Stimulated activated CD4-positive, alpha-beta T cell treated with anti-CD3 and anti-CD28 coated beads, Interleukin-1b, Interleukin-23, amount 100 ng/mL, for 4 hours (primary cell): ENCODE measurements at regions not wholly inside any gene's neighbourhood (a gene's known extent, or its start where the extent isn't known, plus 50 kb on each side); places are given as distances from the start of the nearest gene placed in this dataset.

Experiments used
- DNase-seq, 2 donors: peaks; one replicate each; pipeline ENCODE4 v3.0.0-alpha.2; 2020; ENCODE audit warnings: low read depth in 2 of 2

DNA sequence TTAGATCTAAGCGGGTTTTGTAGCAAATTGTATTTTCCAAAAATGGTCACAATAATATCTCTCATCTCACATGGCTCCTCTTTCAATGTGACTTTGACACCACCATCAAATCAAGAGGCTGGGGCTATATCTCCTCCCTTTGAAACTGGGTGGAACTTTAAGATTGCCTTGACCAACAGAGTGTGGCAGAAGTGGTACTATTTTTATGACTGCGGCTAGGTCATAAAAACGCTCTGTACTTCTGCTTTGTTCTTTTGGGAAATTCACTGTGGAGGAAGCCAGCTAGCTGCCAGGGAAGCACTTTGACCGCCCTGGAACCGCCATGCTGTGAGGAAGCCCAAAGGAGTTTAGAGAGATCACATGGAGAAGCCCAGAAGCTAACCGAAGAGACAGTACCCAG is 50.7 kb upstream of the ACOT11 start:
- DNase-seq = no peak

DNA sequence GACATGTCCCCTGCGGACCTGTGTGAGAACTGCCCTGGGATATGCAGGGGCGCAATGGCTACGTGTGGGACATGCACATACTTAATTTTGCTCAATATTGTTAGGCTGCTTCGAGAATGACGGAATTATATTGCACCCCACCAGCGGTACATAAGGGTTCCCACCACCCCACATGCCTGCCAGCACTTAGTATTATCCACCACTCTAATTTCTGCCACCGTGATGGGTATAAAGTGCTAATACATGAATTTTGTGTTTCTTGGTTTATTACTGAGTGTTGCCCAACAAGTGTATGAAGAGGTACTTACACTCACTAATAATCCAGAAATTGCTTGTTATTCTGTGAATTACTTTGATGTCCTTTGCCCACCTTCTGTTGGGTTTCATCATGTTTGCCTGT is 52.1 kb upstream of the ACOT11 start:
- no peak for DNase-seq

DNA sequence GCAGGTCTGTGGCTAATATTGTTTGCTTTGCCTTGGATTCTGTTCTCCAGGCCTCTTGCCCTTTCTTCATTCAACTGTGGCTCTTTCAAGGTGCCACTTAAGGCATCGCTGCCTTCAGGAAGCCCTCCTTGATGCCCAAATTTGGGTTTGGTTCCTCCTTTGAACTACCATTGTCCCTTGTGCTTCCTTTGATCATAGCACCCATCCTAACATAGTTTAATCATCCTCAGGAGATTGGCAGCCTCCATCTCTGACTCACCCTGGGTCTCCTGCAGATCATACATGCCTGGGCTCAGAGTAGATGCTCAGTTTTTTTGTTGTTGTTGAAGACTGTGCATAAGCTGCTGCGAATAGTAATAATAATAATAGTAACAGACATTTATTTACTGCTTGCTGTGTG is 54.4 kb upstream of the ACOT11 start:
- no peak for DNase-seq

DNA sequence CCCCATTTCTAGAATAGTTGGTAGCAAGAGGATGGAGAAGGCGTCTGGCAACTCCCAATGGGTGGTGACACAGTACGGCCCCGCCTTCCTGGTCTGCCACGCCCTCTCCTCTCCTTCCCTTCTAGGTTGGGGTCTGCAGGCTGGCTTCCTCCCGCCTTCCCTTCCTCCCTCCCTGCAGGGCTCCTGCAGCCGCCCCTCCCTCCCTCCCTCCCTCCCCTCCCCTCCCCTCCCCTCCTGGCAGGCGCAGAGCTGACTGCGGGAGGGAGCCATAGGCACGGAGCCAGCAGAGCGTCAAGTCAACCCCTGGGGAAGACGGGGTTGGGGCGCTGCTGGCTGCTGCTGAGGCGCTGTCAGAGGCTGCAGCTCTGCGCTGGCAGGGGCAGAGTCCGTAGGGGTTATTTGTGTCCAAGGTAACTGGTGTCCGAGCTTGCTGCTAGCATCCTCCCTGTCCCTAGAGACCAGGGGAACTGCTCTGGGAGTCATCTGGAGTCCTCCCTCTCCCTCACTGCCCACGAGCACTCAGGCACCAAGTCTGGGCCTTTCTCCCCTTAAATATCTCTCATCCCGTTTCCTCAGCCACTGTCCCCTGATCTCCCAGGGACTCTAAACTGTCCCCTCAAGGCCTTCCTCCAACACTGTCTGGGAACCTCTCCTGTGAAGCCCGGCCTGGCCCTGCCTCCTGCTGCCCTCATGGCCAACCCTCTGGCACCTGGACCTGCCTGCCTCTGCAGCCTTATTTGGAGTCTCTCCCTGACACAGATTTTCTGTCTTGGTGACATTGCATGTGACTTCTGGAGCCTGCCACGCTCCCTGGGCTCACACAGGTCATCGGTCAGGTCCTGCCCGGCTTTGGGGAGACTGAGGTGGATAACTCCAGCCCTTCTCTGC is 57.4 kb upstream of the ACOT11 start:
- no peak for DNase-seq

DNA sequence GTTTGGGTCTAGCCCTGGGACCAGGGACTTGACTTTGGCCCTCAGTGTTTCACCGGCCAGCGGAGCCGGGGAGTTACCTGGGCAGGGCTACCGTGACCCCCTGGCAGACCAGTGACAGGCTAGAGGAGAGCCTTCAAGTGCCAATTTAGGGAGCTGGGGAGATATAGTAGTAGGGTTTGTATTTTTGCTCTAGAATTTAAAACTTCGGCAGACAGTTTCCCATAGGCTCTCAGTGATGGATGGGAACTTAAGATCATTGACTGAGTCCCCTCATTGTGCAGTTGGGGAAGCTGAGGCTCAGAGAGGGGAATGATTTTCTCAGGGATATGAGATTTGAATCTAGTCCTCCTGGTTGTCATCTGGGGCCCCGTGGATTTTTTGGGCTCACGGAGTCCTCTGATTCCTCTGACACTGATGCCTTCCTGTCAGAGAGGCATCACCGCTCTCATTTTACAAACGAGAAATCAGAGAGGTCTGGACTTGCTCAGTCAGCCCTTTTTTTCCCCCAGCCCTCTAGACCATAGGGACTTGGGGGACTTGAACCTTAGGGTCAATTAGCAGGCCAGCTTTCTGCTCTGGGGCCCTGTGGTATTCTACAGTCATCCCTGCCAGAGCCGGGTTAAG is 58.3 kb upstream of the ACOT11 start:
- no peak for DNase-seq

DNA sequence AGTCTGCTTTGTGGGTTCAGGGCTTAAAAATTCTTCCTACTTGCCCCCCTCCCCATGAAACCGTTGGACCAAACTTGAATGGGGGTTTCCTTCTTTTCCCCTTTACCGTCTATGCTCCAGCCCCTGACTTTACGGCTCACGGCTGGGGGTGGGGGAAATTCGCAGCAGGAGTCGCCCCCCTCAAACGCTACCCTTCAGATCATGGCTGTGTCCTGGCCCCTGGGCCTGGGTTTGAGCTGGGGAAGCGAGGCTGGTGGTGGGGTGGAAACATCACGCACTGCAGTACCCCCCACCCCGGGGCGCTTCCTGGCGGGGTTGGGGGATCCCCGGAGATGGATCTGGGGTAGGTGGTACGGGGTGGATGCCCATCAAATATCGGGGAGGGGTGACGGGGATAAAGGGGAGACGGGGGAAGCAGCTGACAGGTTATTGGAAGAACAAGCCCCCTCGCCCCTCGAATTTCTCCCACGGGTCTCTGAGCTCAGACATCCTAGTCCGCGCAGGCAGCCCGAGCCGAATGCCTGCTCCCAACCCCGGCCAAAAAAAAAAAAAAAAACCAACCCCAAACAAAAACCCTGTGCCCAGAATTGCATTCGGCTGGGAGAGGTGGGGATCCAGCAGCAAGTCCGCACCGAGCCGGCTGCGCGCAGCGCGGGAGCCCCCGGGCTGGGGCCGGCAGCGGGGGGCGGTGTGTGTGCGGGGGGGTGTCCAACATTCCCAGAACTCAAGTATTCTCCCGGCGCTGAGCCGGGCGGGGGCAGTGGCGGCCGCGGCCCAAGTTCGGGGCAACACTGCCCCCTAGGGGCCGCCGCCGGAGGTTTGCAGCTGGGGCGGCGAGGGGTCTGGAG is 59.0 kb upstream of the ACOT11 start:
- DNase-seq = peak; percentile 55 to 69

DNA sequence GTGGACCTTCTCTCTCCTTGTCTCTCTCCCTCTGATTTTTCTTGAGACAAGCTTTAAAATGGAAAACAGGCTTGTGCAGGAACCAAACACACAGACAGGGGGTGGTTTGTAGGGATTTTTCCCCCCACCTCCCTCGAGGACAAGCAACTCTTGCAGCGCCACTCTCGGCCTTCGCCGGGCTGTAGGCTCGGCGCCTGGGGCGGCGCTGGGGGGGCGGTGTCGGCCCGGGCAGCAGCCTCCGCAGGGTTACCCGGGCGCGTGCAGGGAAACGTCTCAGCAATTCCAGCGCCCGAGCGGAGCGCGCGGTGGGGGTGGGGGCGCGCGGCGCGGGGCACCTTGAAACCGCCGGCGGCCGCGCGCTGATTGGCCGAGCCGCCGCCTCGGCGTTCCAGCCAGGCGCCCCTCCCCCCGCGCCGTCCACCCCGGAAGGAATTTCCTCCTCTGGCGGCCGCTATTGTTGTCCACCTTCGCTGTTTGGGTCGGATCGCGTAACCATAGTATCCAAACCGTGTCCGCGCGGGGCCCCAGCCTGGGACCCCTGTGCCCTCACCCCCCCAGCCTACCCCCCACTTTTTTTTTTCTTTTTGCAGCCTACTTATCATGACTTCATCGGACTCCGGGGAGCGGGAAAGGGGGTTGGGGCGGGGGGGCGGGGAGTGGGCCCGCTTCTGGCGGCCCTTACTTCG is 59.8 kb upstream of the ACOT11 start:
- DNase-seq = peak; percentile 60 to 71

DNA sequence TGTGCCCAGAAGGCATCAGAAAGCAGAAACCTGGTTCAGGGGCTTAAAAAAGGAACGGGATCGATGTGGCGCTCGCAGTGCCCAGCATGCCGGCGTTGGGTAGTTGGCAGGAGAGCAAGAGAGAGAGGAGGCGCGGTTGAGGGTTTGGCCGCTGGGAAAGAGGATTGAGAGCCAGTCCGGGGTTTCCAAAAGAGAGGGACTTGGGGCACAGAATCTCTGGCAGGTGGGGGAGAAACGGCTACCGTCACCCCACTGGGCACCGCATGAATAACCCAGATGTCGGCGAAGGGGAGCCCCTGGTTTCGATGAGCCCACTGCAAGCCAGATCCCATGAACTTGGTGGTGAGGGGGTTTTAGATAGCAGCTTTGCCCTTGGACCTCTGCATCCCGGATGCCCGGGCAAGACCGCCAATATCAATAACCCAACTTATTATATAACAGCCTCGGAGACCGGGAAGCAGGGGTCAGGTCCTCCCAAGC is 60.4 kb upstream of the ACOT11 start:
- DNase-seq = no peak

DNA sequence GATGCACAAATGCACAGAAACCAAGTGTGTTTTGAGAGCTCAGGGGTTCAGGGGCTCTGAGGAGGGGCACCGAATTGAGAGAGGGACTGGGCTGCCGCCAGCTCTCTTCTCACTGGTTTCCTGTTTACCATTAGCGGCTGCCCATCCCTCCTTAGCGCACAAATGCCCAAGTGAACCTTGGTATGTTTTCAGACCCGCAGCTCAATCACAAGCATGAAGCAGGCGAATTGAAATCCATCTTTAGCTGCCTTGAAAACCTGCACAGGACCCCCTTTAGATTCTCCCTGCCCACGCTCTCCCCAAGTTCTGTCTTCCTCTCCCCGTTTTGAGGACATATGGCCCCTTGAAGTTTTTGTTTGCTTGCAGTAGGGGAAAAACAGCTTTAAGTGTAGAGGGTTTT is 61.1 kb upstream of the ACOT11 start:
- no peak for DNase-seq

DNA sequence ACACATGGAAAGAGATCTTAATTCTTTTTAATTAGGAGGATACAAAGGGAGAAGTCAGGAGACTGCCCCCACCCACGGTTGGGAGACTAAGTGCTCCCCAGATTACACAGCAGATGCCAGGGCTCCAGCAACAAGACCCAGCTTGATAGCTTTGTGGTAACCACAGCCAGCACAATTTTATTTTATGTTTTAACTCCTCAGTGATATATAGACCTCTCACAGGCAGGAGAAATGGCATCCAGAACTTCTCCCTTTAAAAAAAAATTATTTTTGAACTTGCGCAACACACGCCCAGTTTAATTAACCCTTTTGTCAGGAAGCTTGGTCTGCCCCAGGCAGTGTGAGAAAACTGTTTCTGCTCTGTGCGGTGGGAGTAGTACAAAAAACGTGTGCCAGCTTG is 62.6 kb upstream of the ACOT11 start:
- no peak for DNase-seq

DNA sequence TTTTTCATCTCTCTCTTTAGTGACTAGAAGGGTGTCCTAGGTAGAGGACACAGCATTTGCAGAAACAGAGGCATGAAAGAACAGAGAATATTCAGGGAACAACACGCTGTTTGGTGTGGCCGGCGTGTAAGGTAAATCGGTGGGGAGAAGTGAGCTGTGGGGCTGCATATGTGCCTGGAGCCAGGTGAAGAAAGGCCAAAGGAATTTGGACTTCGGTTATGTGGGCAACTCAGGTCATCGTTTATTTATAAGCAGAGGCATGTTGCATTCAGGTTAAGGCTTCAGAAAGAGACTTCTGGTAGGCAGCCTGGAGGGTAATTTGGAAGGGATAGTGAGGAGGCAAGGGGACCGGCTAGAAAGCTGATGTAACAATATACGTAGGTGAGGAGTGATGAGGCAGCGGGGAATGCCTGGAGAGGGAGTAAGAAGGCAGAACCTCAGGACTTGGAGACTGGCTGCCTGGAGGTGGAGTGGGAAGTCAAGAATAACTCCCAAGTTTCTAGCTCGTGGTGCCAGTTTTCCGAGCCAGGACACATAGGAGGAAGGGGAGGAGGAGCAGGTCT is 64.1 kb upstream of the ACOT11 start:
- no peak for DNase-seq

DNA sequence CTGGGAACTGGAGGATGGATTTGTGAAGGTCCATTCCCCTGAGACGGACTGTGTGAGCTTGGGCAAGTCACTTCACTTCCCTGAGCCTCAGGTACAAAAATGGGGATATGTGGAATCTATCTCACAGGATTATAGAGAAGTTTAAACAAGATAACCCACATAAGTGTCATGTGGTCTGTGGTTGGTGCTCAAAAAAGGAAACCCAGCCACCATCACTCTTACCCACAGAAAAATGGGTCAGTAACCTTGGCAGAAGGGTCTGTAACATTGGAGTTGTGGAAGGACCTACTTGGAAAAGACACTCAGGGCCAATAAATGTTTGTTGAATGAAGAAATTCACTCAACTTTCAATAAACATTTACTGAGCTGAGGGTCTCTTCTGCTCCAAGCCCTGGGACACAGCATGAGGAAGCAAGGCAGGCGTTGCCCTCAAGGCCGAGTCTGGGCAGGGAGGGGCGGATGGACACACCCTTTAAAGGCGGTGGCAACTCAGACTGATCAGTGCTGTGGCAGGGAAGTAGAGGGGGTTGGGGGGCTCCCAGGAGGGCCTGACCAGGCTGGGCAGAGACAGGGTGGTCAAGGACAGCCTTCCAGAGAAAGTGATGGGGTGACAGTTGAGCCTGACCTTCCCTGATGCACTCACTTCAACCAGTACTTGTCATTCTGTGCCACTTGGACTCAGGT is 66.7 kb upstream of the ACOT11 start:
- no peak for DNase-seq

DNA sequence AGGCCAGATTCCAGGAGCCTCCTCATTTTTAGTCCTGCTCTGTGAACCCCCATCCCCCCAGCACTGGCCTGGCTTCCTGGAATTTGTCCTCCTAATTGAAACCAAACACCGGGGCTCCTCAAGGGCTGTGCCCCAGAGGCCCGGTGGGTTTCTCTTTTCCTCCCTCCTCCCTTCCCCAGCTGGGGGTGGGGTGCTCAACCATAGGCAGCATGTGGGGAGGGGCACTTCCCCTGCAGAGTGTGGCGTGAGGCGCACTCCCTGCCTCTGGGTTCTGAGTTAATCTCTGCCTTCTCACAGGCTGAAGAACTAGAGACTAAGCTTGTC is 67.5 kb upstream of the ACOT11 start:
- no peak for DNase-seq

DNA sequence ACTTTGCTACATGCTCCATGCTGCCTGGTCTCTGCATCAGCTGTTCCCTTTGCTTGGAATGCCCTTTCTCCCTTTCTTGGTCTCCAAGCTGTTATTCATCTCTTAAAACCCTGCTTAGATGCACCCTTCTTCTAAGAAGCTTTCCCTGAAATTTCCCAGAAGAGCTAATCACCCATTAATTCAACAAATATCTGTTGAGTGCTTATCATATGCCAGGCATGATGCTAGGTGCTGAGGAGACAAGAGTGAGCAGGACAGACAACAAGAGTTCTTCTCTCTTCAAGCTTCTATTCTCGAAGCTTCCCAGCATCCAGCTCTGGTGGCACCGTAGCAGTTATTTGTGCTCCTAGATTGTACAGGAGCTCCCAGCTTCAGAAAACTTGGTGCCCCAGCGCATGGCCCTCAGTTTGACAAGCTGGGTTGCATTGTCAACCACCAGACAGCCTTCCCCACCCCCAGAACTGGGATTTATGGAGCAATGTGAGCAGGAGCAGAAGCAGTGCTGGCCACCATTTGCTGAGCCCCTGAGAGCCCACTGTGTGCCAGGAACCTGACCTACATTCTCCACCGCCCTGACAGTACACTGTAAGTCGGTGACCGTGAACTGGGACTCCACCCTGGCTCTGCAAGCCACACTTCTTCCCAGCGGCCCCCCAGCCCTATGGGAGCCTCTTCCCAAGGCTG is 68.0 kb upstream of the ACOT11 start:
- DNase-seq = no peak

DNA sequence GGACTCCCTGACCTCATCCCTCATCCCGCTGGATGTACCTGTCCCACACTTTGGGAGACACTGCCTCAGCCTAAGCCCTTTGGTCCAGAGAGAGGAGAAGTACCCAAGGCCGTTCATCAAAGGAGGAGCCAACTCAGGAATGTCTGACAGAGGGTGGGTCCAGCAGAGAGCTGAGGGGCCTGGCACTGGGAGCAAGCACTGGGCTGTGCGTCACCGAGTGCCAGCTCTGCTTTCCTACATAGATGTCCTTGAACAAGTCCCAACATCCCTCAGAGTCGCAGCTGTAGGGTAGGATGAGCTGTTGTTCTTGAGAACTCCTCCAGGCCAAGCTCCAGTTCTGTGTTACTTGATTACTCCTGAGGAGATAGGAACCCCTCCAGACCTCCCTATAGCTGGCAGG is 68.8 kb upstream of the ACOT11 start:
- no peak for DNase-seq

DNA sequence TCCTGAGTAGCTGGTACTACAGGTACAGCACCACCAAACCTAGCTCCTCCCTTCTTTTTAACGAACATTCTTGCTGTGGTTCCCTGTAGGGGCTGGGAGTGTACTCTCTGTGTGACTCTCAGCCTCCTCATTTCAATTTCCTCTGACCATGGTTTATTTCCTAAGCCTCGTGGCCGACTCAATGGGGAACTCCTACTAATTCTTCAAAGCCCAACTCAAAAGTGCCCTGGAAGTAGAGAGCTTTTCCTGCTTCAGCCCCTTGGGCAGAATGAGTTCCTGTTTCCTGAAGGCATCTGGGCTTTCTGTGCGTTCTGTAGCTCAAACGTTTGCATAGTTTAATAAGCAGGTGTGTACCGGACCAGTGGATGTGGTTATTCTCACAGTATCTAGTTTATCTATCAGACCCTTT is 70.9 kb upstream of the ACOT11 start:
- DNase-seq = no peak

DNA sequence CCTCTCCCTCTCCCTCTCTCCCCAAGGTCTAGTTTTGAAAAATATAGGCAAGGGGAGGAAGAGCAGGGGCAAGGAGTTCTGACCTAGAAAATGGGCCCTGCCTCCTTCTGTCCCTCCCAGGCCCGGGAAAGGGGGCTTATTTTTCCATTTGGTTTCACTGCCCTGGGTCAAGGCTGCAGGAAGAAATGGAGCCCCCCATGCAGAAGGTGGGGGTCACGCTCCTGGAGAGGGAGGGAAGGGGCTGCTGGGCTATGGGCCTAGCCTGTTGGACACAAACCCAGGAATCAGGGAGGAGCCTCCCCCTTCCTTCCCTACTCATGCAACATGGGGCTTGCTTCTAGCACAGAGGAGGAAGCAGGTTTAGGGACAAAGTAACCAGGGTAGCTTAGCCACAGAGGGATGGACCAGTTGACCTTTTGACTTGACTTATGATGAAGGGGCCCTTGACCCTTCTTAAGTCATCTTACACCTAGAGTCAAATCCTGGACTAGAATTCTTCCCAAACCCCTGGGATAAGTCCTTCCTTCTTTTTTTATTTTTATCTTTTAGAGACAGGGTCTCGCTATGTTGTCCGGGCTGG is 70.4 kb upstream of the SSBP3 start:
- no peak for DNase-seq

DNA sequence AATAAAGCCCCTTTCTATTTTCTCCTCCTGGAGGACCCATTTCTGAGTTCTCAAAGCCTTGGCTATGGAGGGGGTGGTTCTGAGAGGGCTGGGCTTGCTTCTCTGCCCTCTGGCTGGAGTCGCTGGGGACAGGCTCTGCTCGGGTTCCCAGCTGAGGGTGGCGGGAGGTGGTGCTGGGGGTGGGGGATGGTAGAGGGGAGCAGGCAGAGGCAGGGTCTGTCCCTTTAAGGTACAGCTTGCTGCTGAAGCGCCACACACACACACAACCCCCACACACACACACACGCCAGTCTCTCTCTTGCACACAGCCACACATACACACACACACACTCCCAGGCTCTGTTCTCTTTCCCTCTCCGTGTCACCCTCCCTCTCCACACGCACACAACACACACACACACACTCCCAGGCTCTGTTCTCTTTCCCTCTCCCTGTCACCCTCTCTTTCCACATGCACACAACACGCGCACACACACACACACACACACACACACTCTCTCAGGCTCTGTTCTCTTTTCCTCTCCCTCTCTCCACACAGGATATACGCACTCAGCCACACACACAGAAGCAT is 69.8 kb upstream of the SSBP3 start:
- DNase-seq = no peak

DNA sequence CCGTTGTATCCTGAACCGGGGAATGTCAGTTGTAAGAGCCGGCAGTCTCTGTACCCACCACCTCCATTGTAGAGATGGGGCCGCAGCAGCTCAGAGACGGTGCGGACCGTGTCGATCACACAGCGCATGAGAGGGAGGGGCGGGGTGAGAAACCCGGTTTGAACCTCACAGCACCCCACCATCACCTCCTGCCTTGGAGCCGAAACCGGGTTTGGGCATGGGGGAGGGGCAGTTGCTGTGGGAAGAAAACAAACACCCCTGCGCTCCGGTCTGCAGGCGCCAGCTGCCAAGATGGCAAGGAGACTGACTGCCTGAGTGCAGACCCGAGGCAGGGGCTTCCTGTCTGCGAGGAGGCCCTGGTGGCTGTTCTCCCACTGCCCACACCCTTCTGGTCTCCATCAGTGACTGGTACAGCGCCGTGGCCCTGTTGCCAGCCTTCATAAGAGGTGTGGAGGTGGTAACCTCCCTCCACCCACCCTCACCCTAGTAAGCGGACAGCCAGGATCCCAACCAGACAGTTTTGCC is 69.2 kb upstream of the SSBP3 start:
- DNase-seq = no peak
